Caco-2 (cell line): ENCODE measurements at regions not wholly inside any gene's neighbourhood (a gene's known extent, or its start where the extent isn't known, plus 50 kb on each side); places are given as distances from the start of the nearest gene placed in this dataset.
A peak's percentile ranks its signal among the peaks of the same experiment; 100 is the strongest.

ENCODE experiments used
- BruUV-seq: library from RNA; stranded (reverse); fragments of 400-500 nt; replicated peaks from 2 replicates; lab custom pipeline; 2021; lab: Mats Ljungman, UMichigan
- CTCF ChIA-PET: fragments of 300-600 bp; sonication (Branson Sonifier 250); formaldehyde crosslinking; loops from one replicate; lab custom pipeline; 2022; ENCODE audit warnings: antibody characterized with exemption; lab: Charles Lee
- POLR2A ChIA-PET: fragments of 300-600 bp; sonication (Branson Sonifier 250); formaldehyde crosslinking; loops from one replicate; lab custom pipeline; 2022; ENCODE audit warnings: antibody characterized with exemption; lab: Charles Lee
- DNase-seq, 2 experiments: peaks; one replicate each; pipeline versions ENCODE4 v3.0.0 to v3.0.0-alpha.2; 2020 to 2022
- H3K27me3 ChIP-seq: replicated peaks from 2 replicates; pipeline ENCODE4 v1.6.0; 2011; ENCODE audit warnings: low read length; ENCODE audit not compliant: control insufficient read depth, insufficient read depth
- H3K36me3 ChIP-seq: 2 replicates; pipeline ENCODE4 v1.5.1; 2011; ENCODE audit warnings: low read length; ENCODE audit not compliant: control insufficient read depth, insufficient read depth
- H3K4me1 ChIP-seq: fragments of 250-450 bp; sonication (Bioruptor Pico); 2 replicates; pipeline ENCODE4 v1.5.1; 2020; ENCODE audit warnings: mild to moderate bottlenecking
- H3K4me3 ChIP-seq: 2 replicates; pipeline ENCODE4 v1.5.1; 2011; ENCODE audit warnings: low read depth, mild to moderate bottlenecking, control low read depth, low read length
- H3K9me3 ChIP-seq: fragments of 250-450 bp; sonication (Bioruptor Pico); 2 replicates; pipeline ENCODE4 v1.5.1; 2020; ENCODE audit warnings: mild to moderate bottlenecking, moderate library complexity
- H3K27ac Mint-ChIP-seq: one replicate; pipeline ENCODE4 v1.8.0; 2022; ENCODE audit warnings: mixed read lengths; ENCODE audit not compliant: unreplicated experiment
- H3K27me3 Mint-ChIP-seq: one replicate; pipeline ENCODE4 v1.8.0; 2022; ENCODE audit warnings: mixed read lengths; ENCODE audit not compliant: insufficient read depth, unreplicated experiment
- H3K36me3 Mint-ChIP-seq: one replicate; pipeline ENCODE4 v1.8.0; 2022; ENCODE audit warnings: mild to moderate bottlenecking, mixed read lengths; ENCODE audit not compliant: insufficient read depth, unreplicated experiment
- H3K4me1 Mint-ChIP-seq: one replicate; pipeline ENCODE4 v1.8.0; 2022; ENCODE audit warnings: low read depth, mixed read lengths; ENCODE audit not compliant: unreplicated experiment
- H3K4me3 Mint-ChIP-seq: one replicate; pipeline ENCODE4 v1.8.0; 2022; ENCODE audit warnings: mild to moderate bottlenecking, moderate library complexity, mixed read lengths; ENCODE audit not compliant: unreplicated experiment
- H3K9me3 Mint-ChIP-seq: one replicate; pipeline ENCODE4 v1.8.0; 2022; ENCODE audit warnings: mixed read lengths; ENCODE audit not compliant: unreplicated experiment
- CTCF ChIP-seq, 2 experiments: fragments of 200-600 bp in 1 of 2; IDR thresholded peaks; 1 replicate in 1 of 2; 2 replicates in 1 of 2; pipeline versions ENCODE4 v1.5.1 to v1.8.0; 2011 to 2022; ENCODE audit warnings: antibody characterized with exemption in 1 of 2, control low read depth in 1 of 2, inconsistent platforms in 1 of 2, low read depth in 1 of 2, low read length in 1 of 2, mild to moderate bottlenecking in 1 of 2, moderate library complexity in 1 of 2; ENCODE audit not compliant: insufficient read depth in 1 of 2, severe bottlenecking in 1 of 2, unreplicated experiment in 1 of 2
- intact Hi-C: fragments of 100-400 bp; cut with micrococcal nuclease; formaldehyde crosslinking; loops from one replicate; pipeline ENCODE4 v1.10.0; 2022; ENCODE audit not compliant: unreplicated experiment

GRCh38 chrX:40177942-40178715 lies 80.4 kb upstream of the BCOR start:
- Mint-ChIP-seq H3K4me3 (no peak overlapping the region), H3K27ac (no peak overlapping the region), H3K36me3 (no peaks in the 10 kb centered on the region), H3K9me3 (no peaks in the 10 kb centered on the region), H3K27me3 (no peaks in the 10 kb centered on the region), H3K4me1 (no peaks in the 10 kb centered on the region)
- Histone ChIP-seq H3K36me3 (no peaks in the 10 kb centered on the region), H3K9me3 (no peaks in the 10 kb centered on the region), H3K4me3 (no peak overlapping the region), H3K27me3 (no peaks in the 10 kb centered on the region), H3K4me1 (peaks cover 9% of the 10 kb centered on the region)
- ChIA-PET POLR2A (no interaction called here), CTCF (no interaction called here)
- TF ChIP-seq CTCF (IDR thresholded peaks at IDR 0.05; ENCODE audit: insufficient read depth in 1 of 2, low read depth in 1 of 2, low read length in 1 of 2, severe bottlenecking in 1 of 2, unreplicated experiment in 1 of 2), result no peak
- BruUV-seq, result no TSS peak
- intact Hi-C loops, result no loop called here
- no peak for DNase-seq

- H3K4me1 ChIP-seq, result peaks cover 11% of the 10 kb centered on the region
- no peak for TF ChIP-seq CTCF (IDR thresholded peaks at IDR 0.05; ENCODE audit: insufficient read depth in 1 of 2, low read depth in 1 of 2, low read length in 1 of 2, severe bottlenecking in 1 of 2, unreplicated experiment in 1 of 2)
- DNase-seq, result no peak
- H3K36me3 ChIP-seq, result no peaks in the 10 kb centered on the region
- BruUV-seq, result TSS peak; percentile 31
- peak overlapping the region; percentile 87 for H3K4me3 Mint-ChIP-seq
- H3K36me3 Mint-ChIP-seq, result no peaks in the 10 kb centered on the region
- POLR2A ChIA-PET, result interaction anchor here (0.6 kb wide), 1 partner anchor 164 kb away, joined by 3 read pairs; no protein-coding TSS in a partner anchor
- CTCF ChIA-PET, result interaction anchor here (0.6 kb wide), 1 partner anchor 86 kb away, joined by 5 read pairs; no protein-coding TSS in a partner anchor
- H3K27ac Mint-ChIP-seq, result peak overlapping the region; percentile 82
- no peaks in the 10 kb centered on the region for H3K9me3 Mint-ChIP-seq
- H3K9me3 ChIP-seq, result no peaks in the 10 kb centered on the region
- no peaks in the 10 kb centered on the region for H3K27me3 Mint-ChIP-seq
- no peaks in the 10 kb centered on the region for H3K4me1 Mint-ChIP-seq
- intact Hi-C loops, result no loop called here
- H3K27me3 ChIP-seq, result no peaks in the 10 kb centered on the region
- H3K4me3 ChIP-seq, result peak overlapping the region; percentile 59
Observed at GRCh38 chrX:40177489-40177888, 79.7 kb upstream of the BCOR start.

GRCh38 chrX:40177117-40177430 lies 79.3 kb upstream of the BCOR start:
- DNase-seq, result peak in 1 of 2 experiments; percentile 53
- intact Hi-C loops, result no loop called here
- H3K36me3 Mint-ChIP-seq, result peaks cover 3% of the 10 kb centered on the region
- CTCF ChIA-PET, result interaction anchor here (0.6 to 1.3 kb wide), 5 partner anchors 18 to 92 kb away, joined by 3 to 5 read pairs (median 3); no protein-coding TSS in a partner anchor
- H3K4me1 Mint-ChIP-seq, result no peaks in the 10 kb centered on the region
- H3K4me1 ChIP-seq, result peaks cover 11% of the 10 kb centered on the region
- no peaks in the 10 kb centered on the region for H3K9me3 ChIP-seq
- H3K27ac Mint-ChIP-seq, result peak overlapping the region; percentile 82
- no peaks in the 10 kb centered on the region for H3K27me3 ChIP-seq
- peak overlapping the region; percentile 87 for H3K4me3 Mint-ChIP-seq
- H3K9me3 Mint-ChIP-seq, result no peaks in the 10 kb centered on the region
- no peaks in the 10 kb centered on the region for H3K27me3 Mint-ChIP-seq
- no peaks in the 10 kb centered on the region for H3K36me3 ChIP-seq
- POLR2A ChIA-PET, result interaction anchor here (0.6 to 1.3 kb wide), 5 partner anchors 69 to 1728 kb away, joined by 3 to 14 read pairs (median 4); no protein-coding TSS in a partner anchor
- BruUV-seq, result no TSS peak
- H3K4me3 ChIP-seq, result peak overlapping the region; percentile 59
- no peak for TF ChIP-seq CTCF (IDR thresholded peaks at IDR 0.05; ENCODE audit: insufficient read depth in 1 of 2, low read depth in 1 of 2, low read length in 1 of 2, severe bottlenecking in 1 of 2, unreplicated experiment in 1 of 2)
